HEK293 (cell line): ENCODE measurements at regions not wholly inside any gene's neighbourhood (a gene's known extent, or its start where the extent isn't known, plus 50 kb on each side); places are given as distances from the start of the nearest gene placed in this dataset.

Source experiments
- CTCF ChIA-PET: fragments of 350-600 bp; formaldehyde crosslinking; extraction: SDS; loops from one replicate; lab custom pipeline; 2021; ENCODE audit warnings: antibody characterized with exemption; lab: Yijun Ruan, JAX
- POLR2A ChIA-PET: fragments of 300-600 bp; formaldehyde crosslinking; extraction: SDS; loops from one replicate; lab custom pipeline; 2020; ENCODE audit warnings: antibody characterized with exemption, inconsistent platforms; lab: Yijun Ruan, JAX
- H3K27ac ChIP-seq: fragments of 200-500 bp; sonication (Bioruptor generic); 2 replicates; pipeline ENCODE4 v1.5.1; 2014; ENCODE audit warnings: low read depth, low read length, control low read depth, inconsistent platforms; ENCODE audit errors: extremely low read depth
- H3K36me3 ChIP-seq, 2 experiments: fragments of 200-500 bp in 1 of 2; sonication (Bioruptor generic) in 1 of 2; 1 replicate in 1 of 2; 2 replicates in 1 of 2; pipeline ENCODE4 v1.5.1; 2014 to 2017; ENCODE audit warnings: inconsistent platforms in 2 of 2, low read length in 2 of 2; ENCODE audit not compliant: control insufficient read depth in 2 of 2, insufficient read depth in 1 of 2
- H3K4me1 ChIP-seq: fragments of 200-500 bp; sonication (Bioruptor generic); 2 replicates; pipeline ENCODE4 v1.5.1; 2014; ENCODE audit warnings: mild to moderate bottlenecking, low read length, inconsistent platforms; ENCODE audit not compliant: control insufficient read depth, insufficient read depth
- H3K4me3 ChIP-seq: 2 replicates; pipeline ENCODE4 v1.5.1; 2011; ENCODE audit warnings: low read depth, mild to moderate bottlenecking, control low read depth, low read length, moderate library complexity
- H3K9me3 ChIP-seq: fragments of 200-500 bp; sonication (Bioruptor generic); 2 replicates; pipeline ENCODE4 v1.5.1; 2014; ENCODE audit warnings: low read depth, low read length, inconsistent platforms; ENCODE audit not compliant: control insufficient read depth, insufficient read depth
- BCL6B ChIP-seq: fragments of 450-650 bp; formaldehyde crosslinking; IDR thresholded peaks from 2 replicates; pipeline ENCODE4 v1.5.1; 2017; ENCODE audit warnings: missing biosample characterization, missing genetic modification characterization
- FEZF1 ChIP-seq: fragments of 450-650 bp; formaldehyde crosslinking; IDR thresholded peaks from 2 replicates; pipeline ENCODE4 v1.5.1; 2016; ENCODE audit warnings: missing biosample characterization, missing genetic modification characterization
- GFI1B ChIP-seq: fragments of 450-650 bp; formaldehyde crosslinking; IDR thresholded peaks from 2 replicates; pipeline ENCODE4 v1.5.1; 2016; ENCODE audit warnings: missing biosample characterization, missing genetic modification characterization
- KLF7 ChIP-seq: fragments of 450-650 bp; formaldehyde crosslinking; IDR thresholded peaks from 2 replicates; pipeline ENCODE4 v1.5.1; 2016; ENCODE audit warnings: missing biosample characterization, missing genetic modification characterization, borderline replicate concordance
- OVOL3 ChIP-seq: fragments of 450-650 bp; formaldehyde crosslinking; IDR thresholded peaks from 2 replicates; pipeline ENCODE4 v1.5.1; 2016; ENCODE audit warnings: missing biosample characterization, missing genetic modification characterization
- SCRT1 ChIP-seq: fragments of 450-650 bp; formaldehyde crosslinking; IDR thresholded peaks from 2 replicates; pipeline ENCODE4 v1.5.1; 2016; ENCODE audit warnings: missing biosample characterization, missing genetic modification characterization, borderline replicate concordance
- SETDB1 ChIP-seq: IDR thresholded peaks from one replicate; pipeline ENCODE4 v1.6.1; 2017; ENCODE audit warnings: mild to moderate bottlenecking, low read length, moderate library complexity, mixed read lengths; ENCODE audit not compliant: insufficient read length
- WT1 ChIP-seq: fragments of 450-650 bp; formaldehyde crosslinking; IDR thresholded peaks from 2 replicates; pipeline ENCODE4 v1.5.1; 2016; ENCODE audit warnings: missing biosample characterization, missing genetic modification characterization
- ZBTB20 ChIP-seq: fragments of 450-650 bp; formaldehyde crosslinking; IDR thresholded peaks from 2 replicates; pipeline ENCODE4 v1.5.1; 2016; ENCODE audit warnings: missing biosample characterization, missing genetic modification characterization
- ZNF211 ChIP-seq: fragments of 450-650 bp; formaldehyde crosslinking; IDR thresholded peaks from 2 replicates; pipeline ENCODE4 v1.5.1; 2016; ENCODE audit warnings: low read depth, missing biosample characterization, missing genetic modification characterization
- ZNF221 ChIP-seq: fragments of 450-650 bp; formaldehyde crosslinking; IDR thresholded peaks from 2 replicates; pipeline ENCODE4 v1.5.1; 2017; ENCODE audit warnings: missing biosample characterization, missing genetic modification characterization, borderline replicate concordance
- ZNF280C ChIP-seq: fragments of 450-650 bp; formaldehyde crosslinking; IDR thresholded peaks from 2 replicates; pipeline ENCODE4 v1.5.1; 2016; ENCODE audit warnings: missing biosample characterization, missing genetic modification characterization
- ZNF302 ChIP-seq: fragments of 450-650 bp; formaldehyde crosslinking; IDR thresholded peaks from 2 replicates; pipeline ENCODE4 v1.5.1; 2016; ENCODE audit warnings: missing biosample characterization, missing genetic modification characterization, low read depth
- ZNF426 ChIP-seq: fragments of 450-650 bp; formaldehyde crosslinking; IDR thresholded peaks from 2 replicates; pipeline ENCODE4 v1.5.1; 2017; ENCODE audit warnings: missing biosample characterization, missing genetic modification characterization, mild to moderate bottlenecking, inconsistent platforms, moderate library complexity
- ZNF513 ChIP-seq: fragments of 450-650 bp; IDR thresholded peaks from 2 replicates; pipeline ENCODE4 v1.5.1; 2018; ENCODE audit warnings: missing biosample characterization, missing genetic modification characterization
- ZNF521 ChIP-seq: fragments of 450-650 bp; formaldehyde crosslinking; IDR thresholded peaks from 2 replicates; pipeline ENCODE4 v1.5.1; 2017; ENCODE audit warnings: missing biosample characterization, mild to moderate bottlenecking, missing genetic modification characterization
- ZNF548 ChIP-seq: fragments of 450-650 bp; formaldehyde crosslinking; IDR thresholded peaks from 2 replicates; pipeline ENCODE4 v1.5.1; 2016; ENCODE audit warnings: missing biosample characterization, missing genetic modification characterization
- ZNF621 ChIP-seq: fragments of 450-650 bp; formaldehyde crosslinking; IDR thresholded peaks from 2 replicates; pipeline ENCODE4 v1.5.1; 2017; ENCODE audit warnings: missing biosample characterization, missing genetic modification characterization
- ZNF623 ChIP-seq: fragments of 450-650 bp; formaldehyde crosslinking; IDR thresholded peaks from 2 replicates; pipeline ENCODE4 v1.5.1; 2016; ENCODE audit warnings: missing biosample characterization, missing genetic modification characterization
- ZNF658 ChIP-seq: fragments of 450-650 bp; formaldehyde crosslinking; IDR thresholded peaks from 2 replicates; pipeline ENCODE4; 2016; ENCODE audit warnings: missing biosample characterization, missing genetic modification characterization
- ZNF692 ChIP-seq: fragments of 450-650 bp; formaldehyde crosslinking; IDR thresholded peaks from 2 replicates; pipeline ENCODE4 v1.5.1; 2016; ENCODE audit warnings: missing biosample characterization, missing genetic modification characterization

GRCh38 chr3:72343078-72343477 lies 505.2 kb downstream of the SHQ1 start:
- ChIA-PET POLR2A (no interaction called here), CTCF (no interaction called here)
- no peak overlapping the region for H3K4me3 ChIP-seq
- H3K36me3 ChIP-seq: no peaks in the 10 kb centered on the region
- no peaks in the 10 kb centered on the region for H3K9me3 ChIP-seq
- no peak overlapping the region for H3K27ac ChIP-seq
- no peak for TF ChIP-seq ZNF521 (tag by site-specific recombination)
- no peak for TF ChIP-seq WT1 (tag by site-specific recombination)
- no peak for TF ChIP-seq SCRT1 (tag by site-specific recombination)
- TF ChIP-seq, all 188 proteins: peak for 0
- no peaks in the 10 kb centered on the region for H3K4me1 ChIP-seq

GRCh38 chr3:72342450-72342849 lies 505.8 kb downstream of the SHQ1 start:
- ChIA-PET POLR2A (no interaction called here), CTCF (no interaction called here)
- H3K27ac ChIP-seq: no peak overlapping the region

GRCh38 chr3:72341920-72342319 lies 506.3 kb downstream of the SHQ1 start:
- POLR2A ChIA-PET: interaction anchor here (0.6 kb wide), 1 partner anchor 101 kb away, joined by 3 read pairs; no protein-coding TSS in a partner anchor
- Histone ChIP-seq H3K4me1 (no peaks in the 10 kb centered on the region), H3K27ac (no peak overlapping the region), H3K4me3 (no peak overlapping the region), H3K9me3 (no peaks in the 10 kb centered on the region), H3K36me3 (no peaks in the 10 kb centered on the region)
- CTCF ChIA-PET: interaction anchor here (1.3 kb wide), 1 partner anchor 32 kb away, joined by 3 read pairs; no protein-coding TSS in a partner anchor
- TF ChIP-seq ZNF513 (tag by site-specific recombination): no peak
- no peak for TF ChIP-seq ZNF302 (tag by site-specific recombination)
- no peak for TF ChIP-seq ZNF211
- TF ChIP-seq ZNF621 (tag by site-specific recombination): no peak

More at GRCh38 chr3:72342450-72342849, 505.8 kb downstream of the SHQ1 start:
- TF ChIP-seq FEZF1 (tag by site-specific recombination) (no peak), ZBTB20 (tag by site-specific recombination) (no peak), ZNF623 (tag by site-specific recombination) (peak; percentile 60)
- TF ChIP-seq, all 188 proteins: peak for 1
- H3K9me3 ChIP-seq: no peaks in the 10 kb centered on the region
- no peak overlapping the region for H3K4me3 ChIP-seq
- no peaks in the 10 kb centered on the region for H3K4me1 ChIP-seq
- no peaks in the 10 kb centered on the region for H3K36me3 ChIP-seq

GRCh38 chr3:72341380-72341770 lies 506.9 kb downstream of the SHQ1 start:
- ChIA-PET POLR2A (interaction anchor here (0.6 kb wide), 1 partner anchor 101 kb away, joined by 3 read pairs; no protein-coding TSS in a partner anchor), CTCF (interaction anchor here (1.3 kb wide), 1 partner anchor 31 kb away, joined by 3 read pairs; no protein-coding TSS in a partner anchor)
- Histone ChIP-seq H3K36me3 (no peaks in the 10 kb centered on the region), H3K4me1 (no peaks in the 10 kb centered on the region), H3K27ac (no peak overlapping the region), H3K4me3 (no peak overlapping the region), H3K9me3 (no peaks in the 10 kb centered on the region)
- TF ChIP-seq BCL6B (tag by site-specific recombination) (no peak), ZNF658 (no peak), KLF7 (tag by site-specific recombination) (no peak), ZNF280C (no peak), GFI1B (tag by site-specific recombination) (no peak), SETDB1 (no peak), ZNF548 (tag by site-specific recombination) (no peak), ZNF692 (tag by site-specific recombination) (no peak), ZNF426 (tag by site-specific recombination) (no peak), OVOL3 (no peak), ZNF221 (tag by site-specific recombination) (no peak)
